ENCODE measurements at regions not wholly inside any gene's neighbourhood (a gene's known extent, or its start where the extent isn't known, plus 50 kb on each side); places are given as distances from the start of the nearest gene placed in this dataset.

GRCh38 chr6:4297348-4297747 is 162.0 kb upstream of the ECI2 start:
- Histone ChIP-seq H3K27ac (ENCODE audit: low read depth, low read length) (no peak overlapping the region), H3K9me3 (ENCODE audit: control insufficient read depth, insufficient read depth, low read depth, low read length) (peaks cover 9% of the 10 kb centered on the region), H3K4me3 (ENCODE audit: low read depth, low read length) (no peak overlapping the region), H3K27me3 (ENCODE audit: control insufficient read depth, insufficient read depth, low read length) (no peaks in the 10 kb centered on the region), H3K4me1 (ENCODE audit: control insufficient read depth, insufficient read depth, low read length) (peaks cover 6% of the 10 kb centered on the region; the same call in 1 of the 2 replicates), H3K9ac (ENCODE audit: low read length) (no peak overlapping the region), H3K36me3 (ENCODE audit: control insufficient read depth, insufficient read depth, low read length) (no peaks in the 10 kb centered on the region)

GRCh38 chr6:4296552-4296951 is 161.2 kb upstream of the ECI2 start:
- Histone ChIP-seq H3K4me1 (ENCODE audit: control insufficient read depth, insufficient read depth, low read length) (peaks cover 11% of the 10 kb centered on the region), H3K9ac (ENCODE audit: low read length) (no peak overlapping the region), H3K36me3 (ENCODE audit: control insufficient read depth, insufficient read depth, low read length) (no peaks in the 10 kb centered on the region), H3K27me3 (ENCODE audit: control insufficient read depth, insufficient read depth, low read length) (no peaks in the 10 kb centered on the region), H3K4me3 (ENCODE audit: low read depth, low read length) (no peak overlapping the region), H3K9me3 (ENCODE audit: control insufficient read depth, insufficient read depth, low read depth, low read length) (peaks cover 9% of the 10 kb centered on the region), H3K27ac (ENCODE audit: low read depth, low read length) (no peak overlapping the region)

GRCh38 chr6:4295783-4296155 is 160.4 kb upstream of the ECI2 start:
- no peak overlapping the region for H3K4me3 ChIP-seq (ENCODE audit: low read depth, low read length)
- H3K9ac ChIP-seq (ENCODE audit: low read length): no peak overlapping the region
- peaks cover 15% of the 10 kb centered on the region for H3K4me1 ChIP-seq (ENCODE audit: control insufficient read depth, insufficient read depth, low read length)
- no peaks in the 10 kb centered on the region for H3K27me3 ChIP-seq (ENCODE audit: control insufficient read depth, insufficient read depth, low read length)
- no peak overlapping the region for H3K27ac ChIP-seq (ENCODE audit: low read depth, low read length)
- peaks cover 9% of the 10 kb centered on the region for H3K9me3 ChIP-seq (ENCODE audit: control insufficient read depth, insufficient read depth, low read depth, low read length)
- no peaks in the 10 kb centered on the region for H3K36me3 ChIP-seq (ENCODE audit: control insufficient read depth, insufficient read depth, low read length)

- no peak overlapping the region for H3K9ac ChIP-seq (ENCODE audit: low read length)
- no peak overlapping the region for H3K27ac ChIP-seq (ENCODE audit: low read depth, low read length)
- H3K27me3 ChIP-seq (ENCODE audit: control insufficient read depth, insufficient read depth, low read length): no peaks in the 10 kb centered on the region
- no peak overlapping the region for H3K4me3 ChIP-seq (ENCODE audit: low read depth, low read length)
- H3K36me3 ChIP-seq (ENCODE audit: control insufficient read depth, insufficient read depth, low read length): no peaks in the 10 kb centered on the region
- H3K4me1 ChIP-seq (ENCODE audit: control insufficient read depth, insufficient read depth, low read length): peaks cover 15% of the 10 kb centered on the region
- peaks cover 9% of the 10 kb centered on the region for H3K9me3 ChIP-seq (ENCODE audit: control insufficient read depth, insufficient read depth, low read depth, low read length)
Measured at GRCh38 chr6:4295058-4295782, 159.8 kb upstream of the ECI2 start.

- Histone ChIP-seq H3K4me3 (ENCODE audit: low read depth, low read length) (no peak overlapping the region), H3K27ac (ENCODE audit: low read depth, low read length) (no peak overlapping the region), H3K36me3 (ENCODE audit: control insufficient read depth, insufficient read depth, low read length) (no peaks in the 10 kb centered on the region), H3K4me1 (ENCODE audit: control insufficient read depth, insufficient read depth, low read length) (peaks cover 15% of the 10 kb centered on the region), H3K9ac (ENCODE audit: low read length) (no peak overlapping the region), H3K9me3 (ENCODE audit: control insufficient read depth, insufficient read depth, low read depth, low read length) (peaks cover 9% of the 10 kb centered on the region), H3K27me3 (ENCODE audit: control insufficient read depth, insufficient read depth, low read length) (no peaks in the 10 kb centered on the region)
Measured at GRCh38 chr6:4294636-4295035, 159.3 kb upstream of the ECI2 start.

GRCh38 chr6:4291453-4292403 is 156.4 kb upstream of the ECI2 start:
- Histone ChIP-seq H3K27me3 (ENCODE audit: control insufficient read depth, insufficient read depth, low read length) (no peaks in the 10 kb centered on the region), H3K27ac (ENCODE audit: low read depth, low read length) (no peak overlapping the region), H3K4me1 (ENCODE audit: control insufficient read depth, insufficient read depth, low read length) (peaks cover 23% of the 10 kb centered on the region), H3K36me3 (ENCODE audit: control insufficient read depth, insufficient read depth, low read length) (no peaks in the 10 kb centered on the region), H3K4me3 (ENCODE audit: low read depth, low read length) (no peak overlapping the region), H3K9me3 (ENCODE audit: control insufficient read depth, insufficient read depth, low read depth, low read length) (no peaks in the 10 kb centered on the region; the same call in 1 of the 2 replicates), H3K9ac (ENCODE audit: low read length) (no peak overlapping the region)

GRCh38 chr6:4289770-4290320 is 154.5 kb upstream of the ECI2 start:
- no peaks in the 10 kb centered on the region for H3K36me3 ChIP-seq (ENCODE audit: control insufficient read depth, insufficient read depth, low read length)
- peaks cover 18% of the 10 kb centered on the region for H3K4me1 ChIP-seq (ENCODE audit: control insufficient read depth, insufficient read depth, low read length)

GRCh38 chr6:4287811-4288244 is 152.5 kb upstream of the ECI2 start:
- Histone ChIP-seq H3K9me3 (ENCODE audit: control insufficient read depth, insufficient read depth, low read depth, low read length) (no peaks in the 10 kb centered on the region), H3K27ac (ENCODE audit: low read depth, low read length) (no peak overlapping the region), H3K4me1 (ENCODE audit: control insufficient read depth, insufficient read depth, low read length) (peaks cover 20% of the 10 kb centered on the region), H3K27me3 (ENCODE audit: control insufficient read depth, insufficient read depth, low read length) (peaks cover 13% of the 10 kb centered on the region), H3K36me3 (ENCODE audit: control insufficient read depth, insufficient read depth, low read length) (no peaks in the 10 kb centered on the region), H3K9ac (ENCODE audit: low read length) (no peak overlapping the region), H3K4me3 (ENCODE audit: low read depth, low read length) (no peak overlapping the region)

More at GRCh38 chr6:4289770-4290320, 154.5 kb upstream of the ECI2 start:
- Histone ChIP-seq H3K27ac (ENCODE audit: low read depth, low read length) (no peak overlapping the region), H3K9ac (ENCODE audit: low read length) (no peak overlapping the region), H3K4me3 (ENCODE audit: low read depth, low read length) (no peak overlapping the region), H3K9me3 (ENCODE audit: control insufficient read depth, insufficient read depth, low read depth, low read length) (no peaks in the 10 kb centered on the region), H3K27me3 (ENCODE audit: control insufficient read depth, insufficient read depth, low read length) (no peaks in the 10 kb centered on the region)

- Histone ChIP-seq H3K36me3 (ENCODE audit: control insufficient read depth, insufficient read depth, low read length) (no peaks in the 10 kb centered on the region), H3K27me3 (ENCODE audit: control insufficient read depth, insufficient read depth, low read length) (peaks cover 17% of the 10 kb centered on the region), H3K9me3 (ENCODE audit: control insufficient read depth, insufficient read depth, low read depth, low read length) (no peaks in the 10 kb centered on the region), H3K9ac (ENCODE audit: low read length) (no peak overlapping the region), H3K4me3 (ENCODE audit: low read depth, low read length) (no peak overlapping the region), H3K4me1 (ENCODE audit: control insufficient read depth, insufficient read depth, low read length) (peaks cover 20% of the 10 kb centered on the region), H3K27ac (ENCODE audit: low read depth, low read length) (no peak overlapping the region)
Measured at GRCh38 chr6:4287372-4287771, 152.0 kb upstream of the ECI2 start.

GRCh38 chr6:4282926-4283325 is 147.6 kb upstream of the ECI2 start:
- Histone ChIP-seq H3K4me1 (ENCODE audit: control insufficient read depth, insufficient read depth, low read length) (peaks cover 9% of the 10 kb centered on the region), H3K9ac (ENCODE audit: low read length) (no peak overlapping the region), H3K36me3 (ENCODE audit: control insufficient read depth, insufficient read depth, low read length) (no peaks in the 10 kb centered on the region), H3K4me3 (ENCODE audit: low read depth, low read length) (no peak overlapping the region), H3K27me3 (ENCODE audit: control insufficient read depth, insufficient read depth, low read length) (peaks cover 41% of the 10 kb centered on the region), H3K9me3 (ENCODE audit: control insufficient read depth, insufficient read depth, low read depth, low read length) (no peaks in the 10 kb centered on the region), H3K27ac (ENCODE audit: low read depth, low read length) (no peak overlapping the region)

Data from HUES6 (cell line).